Fibroblast of mammary gland (primary cell): ENCODE measurements at regions not wholly inside any gene's neighbourhood (a gene's known extent, or its start where the extent isn't known, plus 50 kb on each side); places are given as distances from the start of the nearest gene placed in this dataset.
A peak's percentile ranks its signal among the peaks of the same experiment; 100 is the strongest.

ENCODE experiments used
- DNase-seq: peaks from one replicate; pipeline ENCODE4 v3.0.0-alpha.2; 2010; ENCODE audit warnings: low read depth
- H3K4me3 ChIP-seq: 2 replicates; pipeline ENCODE4 v1.5.1; 2011; ENCODE audit warnings: low read depth, mild to moderate bottlenecking, low read length, moderate library complexity; ENCODE audit not compliant: control insufficient read depth
- CTCF ChIP-seq: conservative IDR thresholded peaks from 2 replicates; pipeline ENCODE4 v1.5.1; 2011; ENCODE audit warnings: low read depth, low read length, inconsistent platforms; ENCODE audit not compliant: control insufficient read depth, insufficient read depth

- TF ChIP-seq CTCF, result no peak
- H3K4me3 ChIP-seq, result no peak overlapping the region
- peak; percentile 28 for DNase-seq
Measured at GRCh38 chr11:127651175-127651887, 650.8 kb upstream of the KIRREL3 start.

- no peak for DNase-seq
- TF ChIP-seq CTCF, result no peak
- no peak overlapping the region for H3K4me3 ChIP-seq
Measured at GRCh38 chr11:127649958-127650357, 649.4 kb upstream of the KIRREL3 start.

- no peak for DNase-seq
- no peak for TF ChIP-seq CTCF
- H3K4me3 ChIP-seq, result no peak overlapping the region
Measured at GRCh38 chr11:127649071-127649470, 648.5 kb upstream of the KIRREL3 start.

- H3K4me3 ChIP-seq, result no peak overlapping the region
- DNase-seq, result no peak
- TF ChIP-seq CTCF, result no peak
Measured at GRCh38 chr11:127648583-127648982, 648.0 kb upstream of the KIRREL3 start.

GRCh38 chr11:127644366-127644765, 643.8 kb upstream of the KIRREL3 start:
- no peak for TF ChIP-seq CTCF
- no peak for DNase-seq
- no peak overlapping the region for H3K4me3 ChIP-seq

- no peak overlapping the region for H3K4me3 ChIP-seq
- DNase-seq, result no peak
- no peak for TF ChIP-seq CTCF
Measured at GRCh38 chr11:127643268-127644058, 642.9 kb upstream of the KIRREL3 start.
